Astrocyte of the hippocampus (primary cell): ENCODE measurements at regions not wholly inside any gene's neighbourhood (a gene's known extent, or its start where the extent isn't known, plus 50 kb on each side); places are given as distances from the start of the nearest gene placed in this dataset.
A peak's percentile ranks its signal among the peaks of the same experiment; 100 is the strongest.
"Not testable (repeated sequence)": the region's sequence is repeated elsewhere in the genome, so short reads cannot be mapped to it uniquely, and the experiment has no call there.

ENCODE experiments used
- DNase-seq: peaks from one replicate; pipeline ENCODE4 v3.0.0; 2011; ENCODE audit warnings: low read depth, low spot score

DNA sequence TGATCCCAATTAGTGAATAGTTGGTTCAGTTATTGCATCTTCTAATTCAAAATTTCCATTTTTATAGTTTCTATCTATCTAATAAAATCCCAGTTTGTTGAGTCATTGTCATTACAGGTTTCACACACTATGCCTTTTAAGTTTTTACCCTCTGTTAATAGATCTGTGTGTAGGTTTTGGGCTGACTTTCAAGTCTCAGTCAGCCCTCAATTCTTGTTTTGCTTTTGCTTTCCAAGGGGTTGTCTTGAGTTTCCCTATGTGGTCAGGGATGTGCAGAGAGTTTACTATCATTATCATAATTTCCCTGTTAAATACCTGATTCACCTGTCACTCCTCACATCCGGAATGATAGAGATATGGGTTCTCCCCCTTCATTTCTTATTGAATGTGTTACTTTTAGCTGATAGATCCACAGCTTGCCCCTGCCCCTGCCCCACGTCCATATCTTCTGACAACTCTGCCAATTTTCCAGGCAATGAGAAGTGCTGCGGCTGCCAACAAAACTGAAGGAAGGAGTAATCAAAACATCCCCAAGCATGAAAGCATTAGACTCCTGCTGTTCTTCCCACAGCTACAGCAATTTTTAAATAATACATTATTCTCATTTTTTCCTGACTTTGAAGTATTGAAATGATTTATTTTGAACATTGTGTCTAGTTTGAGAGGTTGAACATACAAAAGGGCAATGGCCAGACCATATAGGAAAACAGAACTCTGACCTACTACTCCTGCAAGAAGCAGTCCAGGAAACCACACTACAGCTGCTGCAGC, 1064.8 kb downstream of the SUCLG1 start:
- DNase-seq, result peak; percentile 47

DNA sequence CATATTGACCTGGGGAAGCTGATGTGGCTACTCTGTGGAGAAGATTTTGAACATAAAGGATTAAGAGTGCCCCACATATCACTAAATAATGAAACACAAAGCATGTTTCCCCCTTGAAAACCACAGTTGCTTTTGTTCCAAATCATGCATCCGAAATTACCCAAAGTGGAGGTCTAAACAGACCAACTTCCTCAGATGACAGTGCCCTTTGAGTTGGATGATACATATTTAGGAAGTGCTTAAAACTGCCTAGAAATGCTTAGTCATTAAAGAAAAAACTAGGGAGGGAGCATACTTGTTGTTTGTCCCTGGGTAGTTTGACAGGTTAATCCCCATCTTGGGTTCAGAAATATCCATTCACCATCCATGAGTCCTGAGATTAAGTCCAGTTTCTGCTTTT, 1070.3 kb downstream of the SUCLG1 start:
- DNase-seq, result no peak

DNA sequence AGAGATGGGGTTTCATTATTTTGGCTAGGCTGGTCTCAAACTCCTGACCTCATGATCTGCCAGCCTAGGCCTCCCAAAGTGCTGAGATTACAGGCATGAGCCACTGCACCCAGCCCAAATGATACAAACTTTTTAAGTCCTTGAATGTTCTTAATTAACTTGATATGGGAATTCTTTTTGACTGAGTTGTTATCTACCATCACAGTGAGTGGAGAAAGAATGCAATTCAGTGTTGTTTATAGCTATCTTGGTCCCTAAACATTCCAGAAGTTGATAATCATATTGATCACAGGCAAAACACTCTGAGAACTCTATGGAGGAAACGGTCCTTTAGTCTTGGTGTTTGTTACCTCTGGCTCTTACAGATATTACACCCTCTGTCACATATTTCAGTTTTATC, 1072.5 kb downstream of the SUCLG1 start:
- no peak for DNase-seq

DNA sequence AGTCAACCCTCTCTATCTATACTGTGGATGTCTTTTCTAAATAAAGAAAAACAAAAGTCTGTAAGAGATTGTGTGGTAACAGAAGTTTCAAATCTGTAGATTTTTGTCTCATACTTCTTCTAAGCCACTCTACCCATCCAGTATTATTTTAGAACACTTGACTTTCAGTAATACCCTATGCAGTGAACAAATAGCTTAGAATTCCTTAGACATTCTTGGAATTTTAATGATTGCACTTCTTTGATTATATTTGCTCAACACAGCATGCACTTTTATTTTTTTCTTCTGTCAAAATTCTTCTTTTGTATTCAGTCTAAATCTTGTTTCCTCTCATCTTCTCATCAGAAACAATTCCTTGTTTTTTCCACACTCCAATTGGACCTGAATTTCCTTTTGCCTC, 1080.2 kb downstream of the SUCLG1 start:
- no peak for DNase-seq

DNA sequence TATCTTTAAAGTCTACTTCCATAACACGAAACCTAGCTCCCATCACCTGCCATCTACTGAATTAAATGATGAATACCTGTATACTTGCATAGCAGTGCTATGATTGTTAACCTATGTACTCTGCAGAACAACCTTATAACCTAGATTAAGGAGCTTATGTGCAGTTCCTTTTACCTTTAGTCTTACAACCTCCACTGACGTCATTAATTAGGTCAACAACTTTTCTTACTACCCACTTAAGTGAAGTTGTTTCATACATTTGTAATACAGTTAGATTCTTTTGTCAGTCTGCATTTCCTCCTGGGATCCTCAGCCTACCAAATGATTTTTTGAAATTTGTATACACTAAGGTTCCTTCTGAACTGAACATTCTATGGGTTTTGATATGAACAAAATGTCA, 1082.3 kb downstream of the SUCLG1 start:
- DNase-seq, result no peak

DNA sequence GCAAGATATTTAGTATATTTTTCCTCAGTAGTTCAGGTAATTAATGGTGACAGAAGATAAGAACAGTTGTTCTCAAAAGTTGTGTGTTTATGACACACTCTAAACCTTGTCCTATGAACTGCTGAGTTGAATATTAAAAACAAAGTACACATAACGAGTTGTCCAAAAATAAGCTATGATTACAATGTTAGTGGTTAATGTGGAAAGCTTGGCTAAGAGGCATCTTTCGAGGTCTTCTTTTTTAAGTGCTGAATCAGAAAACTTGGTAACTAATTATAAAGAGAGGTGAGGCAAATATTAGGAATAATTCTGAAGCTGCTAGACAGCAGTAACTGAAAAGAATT, 1088.7 kb downstream of the SUCLG1 start:
- no peak for DNase-seq

DNA sequence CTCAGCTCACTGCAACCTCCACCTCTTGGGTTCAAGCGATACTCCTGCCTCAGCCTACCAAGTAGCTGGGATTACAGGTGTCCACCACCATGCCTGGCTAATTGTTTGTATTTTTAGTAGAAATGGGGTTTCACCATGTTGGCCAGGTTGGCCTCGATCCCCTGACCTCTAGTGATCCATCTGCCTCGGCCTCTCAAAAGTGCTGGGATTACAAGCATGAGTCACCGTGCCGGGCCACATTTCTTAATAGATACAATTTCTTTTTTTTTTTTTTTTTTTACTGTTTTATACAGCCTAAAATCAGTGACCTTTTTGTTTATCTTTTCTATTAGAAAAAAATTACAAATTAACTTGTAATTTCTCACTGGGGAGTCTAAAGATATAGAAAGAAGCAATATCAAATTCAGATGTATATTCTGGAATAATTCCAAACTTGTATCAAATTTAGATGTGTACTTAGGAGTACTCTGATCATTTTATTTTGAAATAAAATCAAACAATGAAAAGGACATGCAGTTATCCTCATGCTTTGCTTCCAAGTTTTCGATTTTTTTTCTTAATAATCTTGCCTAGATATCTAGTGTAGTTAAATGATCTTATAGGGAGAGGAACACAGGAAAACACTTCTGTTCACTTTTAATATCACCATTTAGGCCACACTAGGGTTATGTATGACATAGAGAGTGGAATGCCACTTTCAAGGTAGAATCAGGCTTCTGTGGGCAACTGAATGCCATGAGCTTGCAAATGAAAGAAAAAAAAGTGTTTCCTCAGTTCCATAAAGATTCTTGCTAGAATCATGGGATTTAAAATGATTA, 1089.3 kb downstream of the SUCLG1 start:
- DNase-seq, result no peak

DNA sequence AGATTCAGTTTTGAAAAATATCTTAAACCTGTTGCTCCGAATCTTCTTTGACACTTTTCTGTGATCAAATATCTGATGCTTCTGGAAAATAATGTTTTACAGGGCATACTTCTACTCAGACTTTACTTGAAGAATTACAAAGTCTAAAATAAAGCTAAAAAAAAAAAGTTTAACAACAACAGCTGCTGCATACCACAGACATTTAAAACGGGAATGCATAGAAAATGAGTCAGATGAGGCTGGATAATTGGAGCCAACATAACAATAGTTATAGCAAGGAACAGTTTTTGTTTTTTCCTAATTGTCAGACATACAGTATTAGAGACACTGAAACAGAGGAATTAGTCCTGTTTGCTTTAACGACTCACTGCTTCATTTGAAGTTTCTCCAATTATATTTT, 1090.2 kb downstream of the SUCLG1 start:
- peak; percentile 34 for DNase-seq

DNA sequence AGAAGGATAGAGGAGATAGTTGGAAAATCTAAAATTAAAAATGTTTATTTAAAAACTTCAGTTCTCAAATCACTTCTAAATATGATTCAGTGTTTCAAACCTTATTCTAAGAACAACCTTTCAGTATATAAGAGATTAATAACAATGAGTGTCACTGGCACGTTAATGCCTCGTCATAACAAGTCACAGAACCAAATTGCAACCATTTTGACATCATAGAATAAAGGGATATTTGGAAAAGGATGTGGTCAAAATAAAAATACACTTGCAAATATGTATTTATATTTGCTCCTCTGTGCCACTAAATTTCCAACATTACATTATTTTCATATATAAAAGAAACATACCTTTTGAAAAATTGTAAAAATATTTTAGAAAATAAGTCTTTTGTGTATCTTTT, 1090.6 kb downstream of the SUCLG1 start:
- DNase-seq, result no peak

DNA sequence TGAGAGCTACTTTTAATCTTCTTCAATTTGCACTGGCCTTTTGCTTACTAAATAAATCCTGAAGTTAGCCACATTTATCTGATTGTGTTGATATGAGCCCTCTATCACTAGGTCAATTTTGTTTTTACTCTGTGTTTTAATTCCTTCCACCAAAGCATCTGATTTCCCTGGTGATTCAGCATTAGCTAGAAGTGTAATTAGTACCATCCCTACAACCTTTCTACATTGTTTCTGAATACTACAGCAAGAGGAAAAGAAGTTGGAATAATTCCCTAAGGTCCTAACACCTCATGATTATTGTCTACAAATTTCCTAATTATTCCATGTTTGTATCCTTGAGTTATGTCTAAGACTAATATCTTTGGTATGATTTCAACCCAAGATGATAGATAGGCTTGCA, 1093.6 kb downstream of the SUCLG1 start:
- DNase-seq, result no peak

DNA sequence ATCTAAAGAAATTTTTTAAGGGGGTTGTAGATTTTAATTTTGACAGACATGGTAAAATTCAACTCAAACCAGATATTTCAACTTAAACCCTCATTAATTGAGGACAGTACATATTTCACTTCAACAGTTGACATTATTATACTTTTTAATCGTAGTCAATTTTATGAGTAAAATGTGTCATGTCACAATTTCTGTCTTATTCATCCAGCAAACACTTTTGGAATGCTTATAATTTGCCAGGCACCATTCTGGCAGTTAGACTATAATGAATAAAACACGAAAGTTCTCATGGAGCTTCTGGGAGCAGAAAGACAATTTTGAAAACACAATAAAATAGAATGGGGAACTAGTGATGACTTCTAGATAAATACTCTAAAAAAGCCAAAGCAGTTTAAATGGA, 1094.8 kb downstream of the SUCLG1 start:
- peak; percentile 43 for DNase-seq

DNA sequence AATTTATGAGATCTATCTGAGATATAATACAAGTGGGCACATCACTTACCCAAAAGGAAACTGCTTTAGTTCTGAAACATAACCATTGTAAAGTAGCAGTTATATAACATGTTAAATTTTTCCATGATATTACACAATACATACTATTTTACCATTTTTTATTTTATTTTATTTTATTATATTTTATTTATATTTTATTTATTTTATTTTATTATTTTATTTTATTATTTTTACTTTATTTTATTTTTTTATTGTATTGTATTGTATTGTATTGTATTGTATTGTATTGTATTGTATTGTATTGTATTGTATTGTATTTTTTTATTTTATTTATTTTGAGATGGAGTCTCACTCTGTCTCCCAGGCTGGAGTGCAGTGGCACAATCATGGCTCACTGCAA, 1095.9 kb downstream of the SUCLG1 start:
- DNase-seq, result not testable (repeated sequence)

DNA sequence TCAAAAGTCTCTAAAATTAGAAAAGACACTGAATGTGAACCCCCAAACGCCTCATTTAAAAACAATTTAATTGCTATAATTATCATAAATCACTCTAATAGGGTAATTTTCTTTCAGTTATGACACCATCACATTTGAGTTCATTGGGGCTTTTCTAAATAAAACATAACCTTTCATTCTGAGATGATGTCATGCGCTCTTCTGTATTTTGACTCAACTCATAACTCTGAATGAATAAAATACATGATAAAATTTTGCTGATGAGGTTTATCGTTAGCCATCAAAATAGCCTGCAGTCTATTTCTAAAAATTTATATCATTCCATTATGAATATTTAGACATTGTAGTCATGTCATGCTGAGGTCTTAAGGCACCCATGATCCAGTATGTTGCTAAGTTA, 1099.7 kb downstream of the SUCLG1 start:
- no peak for DNase-seq

DNA sequence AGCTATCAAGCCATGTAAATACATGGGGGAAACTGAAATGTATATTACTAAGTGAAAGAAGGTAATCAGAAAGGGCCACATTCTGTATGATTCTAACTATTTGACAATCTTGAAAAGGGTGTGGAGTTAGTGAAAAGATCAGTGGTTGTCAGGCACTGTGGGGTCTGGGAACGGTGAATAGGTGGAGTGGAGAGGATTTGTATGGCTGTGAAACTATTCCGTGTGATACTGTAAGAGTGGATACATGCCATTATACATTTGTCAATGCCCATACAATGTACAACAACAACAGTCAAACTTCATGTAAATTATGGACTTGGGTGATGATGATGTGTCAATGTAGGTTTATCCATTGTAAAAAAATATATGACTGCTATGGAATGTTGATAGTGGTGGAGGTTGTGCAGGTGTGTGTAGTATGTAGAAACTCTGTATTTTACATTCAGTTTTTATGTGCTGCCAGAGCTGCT, 1116.2 kb downstream of the SUCLG1 start:
- DNase-seq, result no peak

DNA sequence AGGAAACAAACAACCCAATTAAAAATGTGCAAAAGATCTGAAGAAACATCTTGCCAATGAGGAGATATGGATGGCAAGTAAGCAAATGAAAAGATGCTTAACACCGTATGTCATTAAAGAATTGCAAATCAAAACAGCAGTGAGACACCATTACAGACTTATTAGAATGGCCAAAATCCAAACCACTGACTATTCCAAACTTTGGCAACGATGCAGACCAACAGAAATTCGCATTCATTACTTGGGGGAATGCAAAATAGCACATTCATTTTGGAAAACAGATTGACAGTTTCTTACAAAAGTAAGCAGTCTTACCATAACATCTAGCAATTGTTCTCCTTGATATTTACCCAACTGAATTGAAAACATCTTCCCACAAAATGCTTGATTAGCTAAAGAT, 1118.7 kb downstream of the SUCLG1 start:
- peak; percentile 7 for DNase-seq

DNA sequence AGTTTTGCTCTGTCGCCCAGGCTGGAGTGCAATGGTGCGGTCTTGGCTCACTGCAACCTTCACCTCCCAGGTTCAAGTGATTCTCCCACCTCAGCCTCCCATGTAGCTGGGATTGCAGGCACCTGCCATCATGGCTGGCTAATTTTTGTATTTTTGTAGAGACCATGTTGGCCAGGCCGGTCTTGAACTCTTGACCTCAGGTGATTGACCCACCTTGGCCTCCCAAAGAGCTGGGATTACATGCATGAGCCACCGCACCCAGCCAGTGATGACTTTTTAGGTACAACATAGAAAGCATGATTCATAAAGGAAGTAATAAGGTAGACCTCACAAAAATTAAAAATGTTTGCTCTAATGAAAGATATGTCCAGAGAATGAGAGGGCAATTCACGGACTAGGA, 1119.1 kb downstream of the SUCLG1 start:
- not testable (repeated sequence) for DNase-seq

DNA sequence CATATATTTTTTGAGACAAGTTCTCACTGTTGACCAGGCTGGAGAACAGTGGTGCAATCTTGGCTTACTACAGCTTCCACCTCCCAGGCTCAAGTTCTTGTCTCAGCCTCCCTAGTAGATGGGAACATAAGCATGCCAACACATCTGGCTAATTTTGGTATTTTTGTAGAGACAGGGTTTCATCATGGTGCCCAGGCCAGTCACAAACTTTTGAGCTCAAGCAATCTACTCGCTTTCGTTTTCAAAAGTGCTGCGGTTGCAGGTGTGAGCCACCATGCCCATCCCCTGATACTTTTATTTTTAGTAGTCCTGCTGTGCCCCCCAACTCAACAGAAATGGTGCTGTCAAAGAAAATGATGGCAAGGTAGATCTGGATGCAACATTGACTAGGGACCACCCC, 1127.3 kb downstream of the SUCLG1 start:
- DNase-seq, result no peak

DNA sequence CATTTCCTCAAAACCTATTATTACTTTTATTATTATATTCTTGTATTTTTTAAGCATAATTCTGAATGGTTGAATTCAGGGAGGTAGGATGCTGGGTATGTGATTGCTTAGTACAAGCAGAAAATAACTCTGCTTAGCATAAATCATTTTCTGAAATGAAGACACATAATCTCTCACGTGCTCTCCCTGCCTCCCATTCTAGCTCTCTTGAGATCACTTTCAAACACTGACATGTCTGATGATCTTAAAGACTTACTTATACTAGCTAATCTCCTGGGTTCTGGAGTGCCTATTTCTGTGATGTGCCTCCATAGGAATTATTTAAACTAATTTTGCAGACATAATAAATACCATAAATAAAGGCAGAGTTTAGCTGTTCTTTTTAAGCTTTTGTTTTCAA, 1136.0 kb downstream of the SUCLG1 start:
- DNase-seq, result no peak

DNA sequence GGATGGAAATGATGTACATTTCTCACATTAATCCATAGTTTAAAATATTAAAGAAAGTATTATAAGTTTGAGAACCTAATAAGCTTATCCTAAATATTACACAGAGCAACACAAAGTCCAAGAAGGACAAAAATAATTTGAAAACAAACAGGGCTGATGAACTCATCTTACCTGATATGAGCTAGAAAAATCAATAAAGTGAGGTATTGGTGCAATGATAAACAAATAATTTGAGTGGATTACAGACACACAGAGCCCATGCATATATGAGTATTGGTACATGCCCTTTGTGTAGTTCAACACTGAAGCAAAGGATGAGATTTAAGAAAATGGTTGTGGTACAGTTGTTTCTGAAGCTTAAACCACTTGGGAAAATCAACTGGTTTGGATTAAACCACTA, 1139.0 kb downstream of the SUCLG1 start:
- DNase-seq, result no peak

DNA sequence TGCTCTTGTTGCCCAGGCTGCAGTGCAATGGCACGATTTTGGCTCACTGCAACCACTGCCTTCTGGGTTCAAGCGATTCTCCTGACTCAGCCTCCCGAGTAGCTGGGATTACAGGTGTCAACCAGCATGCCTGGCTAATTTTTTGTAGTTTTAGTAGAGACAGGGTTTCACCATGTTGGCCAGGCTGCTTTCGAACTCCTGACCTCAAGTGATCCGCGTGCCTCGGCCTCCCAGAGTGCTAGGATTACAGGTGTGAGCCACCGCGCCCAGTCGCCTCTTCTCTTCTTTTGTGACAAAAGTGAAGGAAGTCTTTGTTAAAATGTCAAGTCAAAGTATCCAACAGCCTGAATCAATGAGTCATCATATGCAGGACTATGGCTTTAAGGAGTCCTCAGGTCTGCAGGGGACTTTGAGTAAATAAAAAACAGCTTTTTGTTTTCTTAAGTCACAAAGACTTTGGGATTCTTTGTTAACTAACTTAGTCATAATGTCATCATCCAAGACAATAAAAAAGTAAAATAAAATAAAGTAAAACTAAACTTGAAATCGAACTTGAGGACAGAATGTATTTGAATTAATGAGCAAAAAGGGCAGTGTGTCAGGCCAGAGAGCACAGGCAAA, 1153.2 kb downstream of the SUCLG1 start:
- DNase-seq, result no peak

DNA sequence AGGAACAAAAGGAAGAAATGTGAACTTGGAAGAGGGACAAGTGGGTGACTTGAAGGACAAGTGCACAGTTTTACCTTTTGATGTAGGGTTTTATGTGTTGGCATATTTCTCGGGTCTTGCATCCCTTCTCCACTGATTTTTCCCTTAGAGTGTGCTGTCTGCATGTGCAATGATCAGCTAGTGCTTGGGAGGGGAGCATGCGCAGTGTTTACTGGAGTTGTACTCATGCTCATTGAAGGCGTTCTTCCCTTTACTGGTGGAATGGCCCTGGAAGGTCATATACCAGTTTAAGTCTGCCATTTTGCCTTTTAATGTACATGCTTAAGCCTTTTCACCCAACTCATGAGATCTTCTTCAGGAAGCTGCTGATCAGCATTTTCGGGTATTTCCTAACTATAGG, 1168.0 kb downstream of the SUCLG1 start:
- no peak for DNase-seq

DNA sequence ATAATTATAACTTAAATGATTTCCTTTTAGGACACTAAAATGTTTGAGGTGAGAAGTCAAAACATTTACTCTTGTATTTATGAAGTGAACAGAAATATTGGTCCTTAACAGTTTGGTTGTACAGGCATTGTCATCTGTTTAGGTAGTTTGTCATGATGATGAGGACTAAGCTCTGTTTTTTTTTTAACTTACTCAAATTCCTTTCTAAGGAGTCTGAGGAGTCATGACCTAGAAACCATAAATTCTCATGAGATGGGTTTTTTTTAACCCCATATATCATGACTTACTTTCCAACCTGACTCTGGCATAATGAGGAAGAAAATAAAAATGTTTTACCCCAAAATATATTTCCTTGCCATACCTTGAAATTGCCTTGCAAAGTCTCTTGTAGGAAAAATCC, 1176.2 kb downstream of the SUCLG1 start:
- DNase-seq, result no peak
